Fibroblast of lung (primary cell): ENCODE measurements at regions not wholly inside any gene's neighbourhood (a gene's known extent, or its start where the extent isn't known, plus 50 kb on each side); places are given as distances from the start of the nearest gene placed in this dataset.
"Not testable (repeated sequence)": the region's sequence is repeated elsewhere in the genome, so short reads cannot be mapped to it uniquely, and the experiment has no call there.

Source experiments
- DNase-seq, 2 donors: peaks; one replicate each; pipeline versions ENCODE4 v3.0.0 to v3.0.0-alpha.2; 2010; ENCODE audit warnings: low read depth in 2 of 2
- H2AFZ ChIP-seq: 2 replicates; pipeline ENCODE4 v1.5.1; 2012; ENCODE audit warnings: low read length, control low read depth, inconsistent platforms
- H3K27ac ChIP-seq: 2 replicates; pipeline ENCODE4 v1.5.1; 2011; ENCODE audit warnings: low read length, control low read depth; ENCODE audit not compliant: insufficient read depth
- H3K27me3 ChIP-seq: 2 replicates; pipeline ENCODE4 v1.5.1; 2011; ENCODE audit warnings: mild to moderate bottlenecking, low read length; ENCODE audit not compliant: control insufficient read depth, insufficient read depth
- H3K36me3 ChIP-seq: 2 replicates; pipeline ENCODE4 v1.5.1; 2011; ENCODE audit warnings: low read length; ENCODE audit not compliant: control insufficient read depth, insufficient read depth
- H3K4me1 ChIP-seq: 2 replicates; pipeline ENCODE4 v1.5.1; 2011; ENCODE audit warnings: low read length; ENCODE audit not compliant: control insufficient read depth, insufficient read depth; ENCODE audit errors: extremely low read depth
- H3K4me2 ChIP-seq: 2 replicates; pipeline ENCODE4 v1.5.1; 2011; ENCODE audit warnings: low read length, control low read depth; ENCODE audit not compliant: insufficient read depth; ENCODE audit errors: extremely low read depth
- H3K4me3 ChIP-seq, 4 experiments: fragments of 200-600 bp in 1 of 4; sonication (generic) in 1 of 4; replicated peaks in 1 of 4; 2 replicates each; pipeline ENCODE4 v1.5.1; 2011 to 2016; ENCODE audit warnings: low read length in 4 of 4, low read depth in 3 of 4, mild to moderate bottlenecking in 3 of 4, control low read depth in 2 of 4, inconsistent platforms in 1 of 4, mixed read lengths in 1 of 4; ENCODE audit not compliant: insufficient read depth in 1 of 4; ENCODE audit errors: control extremely low read depth in 1 of 4
- H3K79me2 ChIP-seq: 2 replicates; pipeline ENCODE4 v1.5.1; 2012; ENCODE audit warnings: mild to moderate bottlenecking, low read length, inconsistent platforms; ENCODE audit not compliant: control insufficient read depth, insufficient read depth
- H3K9ac ChIP-seq: 2 replicates; pipeline ENCODE4 v1.5.1; 2011; ENCODE audit warnings: mild to moderate bottlenecking, low read length, control low read depth; ENCODE audit not compliant: insufficient read depth
- H3K9me3 ChIP-seq: 2 replicates; pipeline ENCODE4 v1.5.1; 2012; ENCODE audit warnings: low read depth, low read length; ENCODE audit not compliant: control insufficient read depth, insufficient read depth
- H4K20me1 ChIP-seq: 2 replicates; pipeline ENCODE4 v1.5.1; 2011; ENCODE audit warnings: low read length; ENCODE audit not compliant: control insufficient read depth, insufficient read depth; ENCODE audit errors: extremely low read depth
- EZH2 ChIP-seq: IDR thresholded peaks from 2 replicates; pipeline ENCODE4 v1.5.1; 2012; ENCODE audit warnings: low read length, control low read depth, mild to moderate bottlenecking; ENCODE audit errors: missing control alignments
- TF ChIP-seq, protein P1 (sequence below), 2 donors: IDR thresholded peaks in 1 of 2; conservative IDR thresholded peaks in 1 of 2; 1 replicate in 1 of 2; 2 replicates in 1 of 2; pipeline ENCODE4 v1.5.1; 2011 to 2012; ENCODE audit warnings: low read length in 2 of 2, control low read depth in 1 of 2, inconsistent platforms in 1 of 2, low read depth in 1 of 2, mild to moderate bottlenecking in 1 of 2

DNA sequence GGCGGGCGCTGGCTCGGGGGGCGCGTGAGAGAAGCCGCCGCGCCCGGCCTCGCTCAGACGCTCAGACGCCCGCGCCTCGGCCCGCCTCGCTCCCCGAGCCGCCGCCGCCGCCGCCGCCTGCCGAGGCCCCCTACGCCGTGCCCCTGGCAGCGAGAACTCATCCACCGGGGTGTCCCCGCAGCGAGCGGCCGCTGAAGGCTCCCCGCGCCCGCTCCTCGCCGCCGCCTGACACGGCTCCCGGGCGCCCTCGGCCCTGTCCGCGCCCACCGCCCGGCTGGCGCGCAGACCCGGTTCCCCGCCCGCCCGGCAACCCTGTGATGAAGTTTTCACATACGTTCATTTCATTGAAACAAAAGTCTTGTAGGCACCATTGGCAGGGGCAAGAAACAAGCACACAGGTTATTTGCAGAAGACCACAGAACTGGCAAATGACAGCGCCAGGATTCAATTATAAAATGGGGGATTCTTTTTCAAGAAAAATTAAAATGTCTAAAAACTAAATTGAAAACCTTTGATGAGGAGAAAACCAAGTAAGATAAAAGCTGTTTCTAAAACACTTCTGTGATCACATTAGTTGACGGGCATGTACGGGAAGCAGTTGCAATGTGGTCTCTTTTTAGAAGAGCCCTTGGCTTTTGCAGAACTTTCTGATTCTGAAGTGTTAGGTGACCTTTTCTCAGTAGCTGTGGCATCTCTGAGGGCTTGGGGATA is 50.5 kb upstream of the TUBA3D start:
- TF ChIP-seq EZH2, result peak; percentile 81
- TF ChIP-seq, protein P1, sequence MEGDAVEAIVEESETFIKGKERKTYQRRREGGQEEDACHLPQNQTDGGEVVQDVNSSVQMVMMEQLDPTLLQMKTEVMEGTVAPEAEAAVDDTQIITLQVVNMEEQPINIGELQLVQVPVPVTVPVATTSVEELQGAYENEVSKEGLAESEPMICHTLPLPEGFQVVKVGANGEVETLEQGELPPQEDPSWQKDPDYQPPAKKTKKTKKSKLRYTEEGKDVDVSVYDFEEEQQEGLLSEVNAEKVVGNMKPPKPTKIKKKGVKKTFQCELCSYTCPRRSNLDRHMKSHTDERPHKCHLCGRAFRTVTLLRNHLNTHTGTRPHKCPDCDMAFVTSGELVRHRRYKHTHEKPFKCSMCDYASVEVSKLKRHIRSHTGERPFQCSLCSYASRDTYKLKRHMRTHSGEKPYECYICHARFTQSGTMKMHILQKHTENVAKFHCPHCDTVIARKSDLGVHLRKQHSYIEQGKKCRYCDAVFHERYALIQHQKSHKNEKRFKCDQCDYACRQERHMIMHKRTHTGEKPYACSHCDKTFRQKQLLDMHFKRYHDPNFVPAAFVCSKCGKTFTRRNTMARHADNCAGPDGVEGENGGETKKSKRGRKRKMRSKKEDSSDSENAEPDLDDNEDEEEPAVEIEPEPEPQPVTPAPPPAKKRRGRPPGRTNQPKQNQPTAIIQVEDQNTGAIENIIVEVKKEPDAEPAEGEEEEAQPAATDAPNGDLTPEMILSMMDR (conservative IDR thresholded peaks at IDR 0.05 in 1 of 2, IDR thresholded peaks at IDR 0.05 in 1 of 2; ENCODE audit: low read depth in 1 of 2, low read length in 2 of 2), result no peak
- Histone ChIP-seq H3K4me2 (no peak overlapping the region), H3K4me3 (peak overlapping the region in 1 of 4 experiments; percentile 19), H3K4me1 (no peaks in the 10 kb centered on the region), H3K9ac (no peak overlapping the region), H3K9me3 (no peaks in the 10 kb centered on the region), H3K79me2 (no peaks in the 10 kb centered on the region), H3K27ac (no peak overlapping the region), H2AFZ (no peak overlapping the region), H4K20me1 (no peaks in the 10 kb centered on the region), H3K36me3 (no peaks in the 10 kb centered on the region), H3K27me3 (peaks cover 29% of the 10 kb centered on the region)
- no peak for DNase-seq

DNA sequence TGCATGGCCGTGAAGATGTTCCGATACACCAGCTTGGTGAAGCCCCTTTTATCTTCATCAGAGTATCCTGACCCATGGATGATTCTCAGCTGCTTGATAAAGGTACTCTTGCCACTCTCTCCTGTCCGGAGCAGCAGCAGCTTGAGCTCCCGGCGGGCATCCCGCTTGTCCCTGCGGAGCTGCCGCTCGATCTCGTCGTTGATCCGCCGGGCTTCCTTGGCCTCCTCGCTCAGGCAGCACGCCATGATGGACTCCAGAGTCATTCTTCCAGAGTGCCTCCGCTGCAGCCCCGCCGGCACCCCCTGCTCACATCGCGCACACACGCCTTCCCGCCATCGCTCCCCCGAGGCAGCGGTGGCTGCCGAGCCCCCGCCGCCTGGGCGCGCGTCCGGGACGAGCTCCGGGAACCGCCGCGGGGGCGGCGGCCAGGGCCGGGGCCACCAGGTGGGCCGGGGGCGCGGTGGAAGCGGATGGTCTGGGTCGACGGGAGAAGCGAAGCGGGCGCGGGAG is 51.3 kb upstream of the TUBA3D start:
- H3K4me1 ChIP-seq, H3K4me3 ChIP-seq, H3K4me2 ChIP-seq, H3K9me3 ChIP-seq, H4K20me1 ChIP-seq, H3K9ac ChIP-seq, DNase-seq, H3K27ac ChIP-seq, H3K79me2 ChIP-seq, H2AFZ ChIP-seq, H3K36me3 ChIP-seq: not testable (repeated sequence)
- H3K27me3 ChIP-seq, result peaks cover 29% of the 10 kb centered on the region
- peak; percentile 51 for TF ChIP-seq EZH2

DNA sequence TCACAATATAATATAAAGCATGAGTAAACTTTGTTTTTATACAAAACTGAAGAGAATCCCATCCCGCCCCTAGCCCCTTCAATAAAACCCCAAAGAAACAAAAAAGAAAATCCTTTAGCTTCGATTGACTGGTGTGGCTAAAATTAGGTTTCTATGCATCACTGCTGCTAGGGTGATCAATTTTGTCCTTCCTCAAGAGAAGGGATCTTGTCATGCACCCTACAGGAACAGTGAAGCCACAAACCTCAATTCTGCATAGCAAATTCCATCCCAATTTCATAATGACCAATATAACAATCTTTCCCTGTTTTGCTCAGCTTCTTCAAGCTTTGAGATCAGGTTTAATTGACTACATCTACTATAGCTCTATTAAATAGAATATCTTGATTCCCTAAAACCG is 55.2 kb upstream of the TUBA3D start:
- not testable (repeated sequence) for H4K20me1 ChIP-seq, H3K4me1 ChIP-seq, H3K36me3 ChIP-seq, H3K4me3 ChIP-seq, H3K79me2 ChIP-seq, H3K9ac ChIP-seq, H3K4me2 ChIP-seq, H2AFZ ChIP-seq, H3K27ac ChIP-seq, DNase-seq, H3K9me3 ChIP-seq
- H3K27me3 ChIP-seq, result peaks cover 18% of the 10 kb centered on the region

DNA sequence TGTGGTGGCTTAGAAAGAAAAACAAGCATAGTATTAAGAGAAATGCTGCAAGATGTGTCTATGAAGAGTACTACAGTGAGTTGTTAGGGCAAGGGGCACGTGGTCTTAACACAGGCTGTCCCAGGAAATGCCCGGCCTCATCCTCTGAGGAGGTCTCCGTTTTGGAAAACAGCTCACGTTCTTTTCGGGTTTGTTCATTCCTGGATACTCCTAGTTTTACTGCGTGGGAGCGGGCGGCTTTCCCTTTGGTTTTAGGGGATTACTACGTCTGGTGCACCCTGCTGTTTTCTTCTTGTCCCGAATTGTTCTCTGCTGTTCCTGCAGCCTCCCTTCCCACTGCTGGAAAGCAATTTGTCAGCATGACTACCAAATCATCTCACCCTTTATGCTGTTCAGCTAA is 55.5 kb upstream of the RAB6D start:
- no peak overlapping the region for H3K4me2 ChIP-seq

More for the DNA sequence above, 55.5 kb upstream of the RAB6D start:
- H3K4me1 ChIP-seq, result no peaks in the 10 kb centered on the region
- H3K27ac ChIP-seq, result no peak overlapping the region
- TF ChIP-seq EZH2, result no peak
- TF ChIP-seq, protein P1 (conservative IDR thresholded peaks at IDR 0.05 in 1 of 2, IDR thresholded peaks at IDR 0.05 in 1 of 2; ENCODE audit: low read depth in 1 of 2, low read length in 2 of 2), result no peak
- no peaks in the 10 kb centered on the region for H3K79me2 ChIP-seq
- H3K36me3 ChIP-seq, result no peaks in the 10 kb centered on the region
- no peak overlapping the region for H2AFZ ChIP-seq
- H3K9me3 ChIP-seq, result no peaks in the 10 kb centered on the region
- H3K27me3 ChIP-seq, result peaks cover 16% of the 10 kb centered on the region
- H3K9ac ChIP-seq, result no peak overlapping the region
- H3K4me3 ChIP-seq, result no peak overlapping the region
- H4K20me1 ChIP-seq, result no peaks in the 10 kb centered on the region
- DNase-seq, result peak in 1 of 2 donors; percentile 23
